ENCODE measurements at regions not wholly inside any gene's neighbourhood (a gene's known extent, or its start where the extent isn't known, plus 50 kb on each side); places are given as distances from the start of the nearest gene placed in this dataset.
A peak's percentile ranks its signal among the peaks of the same experiment; 100 is the strongest.

- Histone ChIP-seq H3K27me3 (ENCODE audit: control insufficient read depth in 2 of 2, insufficient read depth in 1 of 2, low read length in 1 of 2) (no peaks in the 10 kb centered on the region), H3K36me3 (ENCODE audit: control insufficient read depth in 2 of 2, insufficient read depth in 2 of 2, low read length in 1 of 2) (no peaks in the 10 kb centered on the region), H3K9me3 (ENCODE audit: control insufficient read depth in 2 of 2, insufficient read depth in 1 of 2, low read length in 1 of 2) (no peaks in the 10 kb centered on the region), H3K4me1 (ENCODE audit: control insufficient read depth in 2 of 2, insufficient read depth in 2 of 2, low read length in 2 of 2) (no peaks in the 10 kb centered on the region), H3K4me3 (ENCODE audit: low read length in 2 of 2) (no peak overlapping the region), H3K27ac (ENCODE audit: low read depth in 1 of 2, low read length in 1 of 2) (no peak overlapping the region)
- 93% methylated on average over 23 of the region's 23 CpGs for WGBS
- DNase-seq (ENCODE audit: low read depth in 6 of 9, low spot score in 9 of 9): no peak
Measured at GRCh38 chr4:8762951-8763735, 108.5 kb downstream of the HMX1 start.

- Histone ChIP-seq H3K9me3 (ENCODE audit: control insufficient read depth in 2 of 2, insufficient read depth in 1 of 2, low read length in 1 of 2) (no peaks in the 10 kb centered on the region), H3K36me3 (ENCODE audit: control insufficient read depth in 2 of 2, insufficient read depth in 2 of 2, low read length in 1 of 2) (no peaks in the 10 kb centered on the region), H3K4me3 (ENCODE audit: low read length in 2 of 2) (no peak overlapping the region), H3K27me3 (ENCODE audit: control insufficient read depth in 2 of 2, insufficient read depth in 1 of 2, low read length in 1 of 2) (no peaks in the 10 kb centered on the region), H3K4me1 (ENCODE audit: control insufficient read depth in 2 of 2, insufficient read depth in 2 of 2, low read length in 2 of 2) (no peaks in the 10 kb centered on the region), H3K27ac (ENCODE audit: low read depth in 1 of 2, low read length in 1 of 2) (no peak overlapping the region)
- 91% methylated on average over 7 of the region's 7 CpGs for WGBS
- DNase-seq (ENCODE audit: low read depth in 6 of 9, low spot score in 9 of 9): no peak
Measured at GRCh38 chr4:8762356-8762755, 109.3 kb downstream of the HMX1 start.

- Histone ChIP-seq H3K27me3 (ENCODE audit: control insufficient read depth in 2 of 2, insufficient read depth in 1 of 2, low read length in 1 of 2) (no peaks in the 10 kb centered on the region), H3K9me3 (ENCODE audit: control insufficient read depth in 2 of 2, insufficient read depth in 1 of 2, low read length in 1 of 2) (no peaks in the 10 kb centered on the region), H3K36me3 (ENCODE audit: control insufficient read depth in 2 of 2, insufficient read depth in 2 of 2, low read length in 1 of 2) (no peaks in the 10 kb centered on the region), H3K4me3 (ENCODE audit: low read length in 2 of 2) (no peak overlapping the region), H3K4me1 (ENCODE audit: control insufficient read depth in 2 of 2, insufficient read depth in 2 of 2, low read length in 2 of 2) (no peaks in the 10 kb centered on the region), H3K27ac (ENCODE audit: low read depth in 1 of 2, low read length in 1 of 2) (no peak overlapping the region)
- 85% methylated on average over 11 of the region's 11 CpGs for WGBS
- DNase-seq (ENCODE audit: low read depth in 6 of 9, low spot score in 9 of 9): peak in 1 of 9 donors; percentile 8
Measured at GRCh38 chr4:8761824-8762205, 109.8 kb downstream of the HMX1 start.

GRCh38 chr4:8761167-8761823 is 110.3 kb downstream of the HMX1 start:
- Histone ChIP-seq H3K27me3 (ENCODE audit: control insufficient read depth in 2 of 2, insufficient read depth in 1 of 2, low read length in 1 of 2) (no peaks in the 10 kb centered on the region), H3K36me3 (ENCODE audit: control insufficient read depth in 2 of 2, insufficient read depth in 2 of 2, low read length in 1 of 2) (no peaks in the 10 kb centered on the region), H3K9me3 (ENCODE audit: control insufficient read depth in 2 of 2, insufficient read depth in 1 of 2, low read length in 1 of 2) (no peaks in the 10 kb centered on the region), H3K4me3 (ENCODE audit: low read length in 2 of 2) (no peak overlapping the region), H3K27ac (ENCODE audit: low read depth in 1 of 2, low read length in 1 of 2) (no peak overlapping the region), H3K4me1 (ENCODE audit: control insufficient read depth in 2 of 2, insufficient read depth in 2 of 2, low read length in 2 of 2) (no peaks in the 10 kb centered on the region)
- WGBS: 80% methylated on average over 17 of the region's 17 CpGs
- DNase-seq (ENCODE audit: low read depth in 6 of 9, low spot score in 9 of 9): no peak

- Histone ChIP-seq H3K4me3 (ENCODE audit: low read length in 2 of 2) (no peak overlapping the region), H3K4me1 (ENCODE audit: control insufficient read depth in 2 of 2, insufficient read depth in 2 of 2, low read length in 2 of 2) (no peaks in the 10 kb centered on the region), H3K9me3 (ENCODE audit: control insufficient read depth in 2 of 2, insufficient read depth in 1 of 2, low read length in 1 of 2) (no peaks in the 10 kb centered on the region), H3K36me3 (ENCODE audit: control insufficient read depth in 2 of 2, insufficient read depth in 2 of 2, low read length in 1 of 2) (no peaks in the 10 kb centered on the region), H3K27ac (ENCODE audit: low read depth in 1 of 2, low read length in 1 of 2) (no peak overlapping the region), H3K27me3 (ENCODE audit: control insufficient read depth in 2 of 2, insufficient read depth in 1 of 2, low read length in 1 of 2) (no peaks in the 10 kb centered on the region)
- no peak for DNase-seq (ENCODE audit: low read depth in 6 of 9, low spot score in 9 of 9)
- 78% methylated on average over 11 of the region's 11 CpGs for WGBS
Measured at GRCh38 chr4:8760561-8760960, 111.1 kb downstream of the HMX1 start.

- no peak for DNase-seq (ENCODE audit: low read depth in 6 of 9, low spot score in 9 of 9)
- H3K36me3 ChIP-seq (ENCODE audit: control insufficient read depth in 2 of 2, insufficient read depth in 2 of 2, low read length in 1 of 2): no peaks in the 10 kb centered on the region
- H3K27ac ChIP-seq (ENCODE audit: low read depth in 1 of 2, low read length in 1 of 2): no peak overlapping the region
- H3K4me1 ChIP-seq (ENCODE audit: control insufficient read depth in 2 of 2, insufficient read depth in 2 of 2, low read length in 2 of 2): no peaks in the 10 kb centered on the region
- WGBS: 74% methylated on average over 19 of the region's 19 CpGs
- no peaks in the 10 kb centered on the region for H3K27me3 ChIP-seq (ENCODE audit: control insufficient read depth in 2 of 2, insufficient read depth in 1 of 2, low read length in 1 of 2)
- H3K9me3 ChIP-seq (ENCODE audit: control insufficient read depth in 2 of 2, insufficient read depth in 1 of 2, low read length in 1 of 2): no peaks in the 10 kb centered on the region
- no peak overlapping the region for H3K4me3 ChIP-seq (ENCODE audit: low read length in 2 of 2)
Measured at GRCh38 chr4:8759987-8760386, 111.7 kb downstream of the HMX1 start.

- no peak for DNase-seq (ENCODE audit: low read depth in 6 of 9, low spot score in 9 of 9)
- Histone ChIP-seq H3K4me3 (ENCODE audit: low read length in 2 of 2) (no peak overlapping the region), H3K9me3 (ENCODE audit: control insufficient read depth in 2 of 2, insufficient read depth in 1 of 2, low read length in 1 of 2) (no peaks in the 10 kb centered on the region), H3K27ac (ENCODE audit: low read depth in 1 of 2, low read length in 1 of 2) (no peak overlapping the region), H3K4me1 (ENCODE audit: control insufficient read depth in 2 of 2, insufficient read depth in 2 of 2, low read length in 2 of 2) (no peaks in the 10 kb centered on the region), H3K27me3 (ENCODE audit: control insufficient read depth in 2 of 2, insufficient read depth in 1 of 2, low read length in 1 of 2) (no peaks in the 10 kb centered on the region), H3K36me3 (ENCODE audit: control insufficient read depth in 2 of 2, insufficient read depth in 2 of 2, low read length in 1 of 2) (no peaks in the 10 kb centered on the region)
- 78% methylated on average over 8 of the region's 8 CpGs for WGBS
Measured at GRCh38 chr4:8756816-8757215, 114.8 kb downstream of the HMX1 start.

- H3K27me3 ChIP-seq (ENCODE audit: control insufficient read depth in 2 of 2, insufficient read depth in 1 of 2, low read length in 1 of 2): no peaks in the 10 kb centered on the region
- H3K36me3 ChIP-seq (ENCODE audit: control insufficient read depth in 2 of 2, insufficient read depth in 2 of 2, low read length in 1 of 2): no peaks in the 10 kb centered on the region
- H3K9me3 ChIP-seq (ENCODE audit: control insufficient read depth in 2 of 2, insufficient read depth in 1 of 2, low read length in 1 of 2): no peaks in the 10 kb centered on the region
- WGBS: 95% methylated on average over 23 of the region's 23 CpGs
- H3K4me3 ChIP-seq (ENCODE audit: low read length in 2 of 2): no peak overlapping the region
- H3K4me1 ChIP-seq (ENCODE audit: control insufficient read depth in 2 of 2, insufficient read depth in 2 of 2, low read length in 2 of 2): no peaks in the 10 kb centered on the region
- H3K27ac ChIP-seq (ENCODE audit: low read depth in 1 of 2, low read length in 1 of 2): no peak overlapping the region
- DNase-seq (ENCODE audit: low read depth in 6 of 9, low spot score in 9 of 9): no peak
Measured at GRCh38 chr4:8754634-8755589, 116.7 kb downstream of the HMX1 start.

GRCh38 chr4:8748236-8748575 is 123.4 kb downstream of the HMX1 start:
- Histone ChIP-seq H3K9me3 (ENCODE audit: control insufficient read depth in 2 of 2, insufficient read depth in 1 of 2, low read length in 1 of 2) (no peaks in the 10 kb centered on the region), H3K4me3 (ENCODE audit: low read length in 2 of 2) (no peak overlapping the region), H3K4me1 (ENCODE audit: control insufficient read depth in 2 of 2, insufficient read depth in 2 of 2, low read length in 2 of 2) (no peaks in the 10 kb centered on the region), H3K27ac (ENCODE audit: low read depth in 1 of 2, low read length in 1 of 2) (no peak overlapping the region), H3K27me3 (ENCODE audit: control insufficient read depth in 2 of 2, insufficient read depth in 1 of 2, low read length in 1 of 2) (no peaks in the 10 kb centered on the region), H3K36me3 (ENCODE audit: control insufficient read depth in 2 of 2, insufficient read depth in 2 of 2, low read length in 1 of 2) (no peaks in the 10 kb centered on the region)
- no peak for DNase-seq (ENCODE audit: low read depth in 6 of 9, low spot score in 9 of 9)
- WGBS: 97% methylated on average over 9 of the region's 9 CpGs

All from thymus (tissue), 11 donors.